Liver (tissue), 3 donors: ENCODE measurements at regions not wholly inside any gene's neighbourhood (a gene's known extent, or its start where the extent isn't known, plus 50 kb on each side); places are given as distances from the start of the nearest gene placed in this dataset.
A peak's percentile ranks its signal among the peaks of the same experiment; 100 is the strongest.

Experiments used
- CTCF ChIP-seq: fragments of 150-350 bp; IDR thresholded peaks from 2 replicates; pipeline ENCODE4 v1.5.1; 2017; ENCODE audit warnings: improper control_type of control experiment, low read depth, low read length; ENCODE audit not compliant: missing input control
- GABPA ChIP-seq, 2 donors: IDR thresholded peaks in 1 of 2; conservative IDR thresholded peaks in 1 of 2; 2 replicates each; pipeline ENCODE4 v1.6.1; 2016; ENCODE audit warnings: antibody characterized with exemption in 2 of 2, mild to moderate bottlenecking in 1 of 2, moderate library complexity in 1 of 2
- REST ChIP-seq: IDR thresholded peaks from 2 replicates; pipeline ENCODE4 v1.6.1; 2016; ENCODE audit warnings: antibody characterized with exemption, mild to moderate bottlenecking
- donor health status: healthy.
- donor health status: healthy.

GRCh38 chr9:90102292-90102901, 497.6 kb downstream of the GADD45G start:
- TF ChIP-seq CTCF = peak; percentile 90
- no peak for TF ChIP-seq GABPA (IDR thresholded peaks at IDR 0.05 in 1 of 2, conservative IDR thresholded peaks at IDR 0.05 in 1 of 2)
- no peak for TF ChIP-seq REST
